ENCODE measurements at regions not wholly inside any gene's neighbourhood (a gene's known extent, or its start where the extent isn't known, plus 50 kb on each side); places are given as distances from the start of the nearest gene placed in this dataset.
"Not testable (repeated sequence)": the region's sequence is repeated elsewhere in the genome, so short reads cannot be mapped to it uniquely, and the experiment has no call there.

DNA sequence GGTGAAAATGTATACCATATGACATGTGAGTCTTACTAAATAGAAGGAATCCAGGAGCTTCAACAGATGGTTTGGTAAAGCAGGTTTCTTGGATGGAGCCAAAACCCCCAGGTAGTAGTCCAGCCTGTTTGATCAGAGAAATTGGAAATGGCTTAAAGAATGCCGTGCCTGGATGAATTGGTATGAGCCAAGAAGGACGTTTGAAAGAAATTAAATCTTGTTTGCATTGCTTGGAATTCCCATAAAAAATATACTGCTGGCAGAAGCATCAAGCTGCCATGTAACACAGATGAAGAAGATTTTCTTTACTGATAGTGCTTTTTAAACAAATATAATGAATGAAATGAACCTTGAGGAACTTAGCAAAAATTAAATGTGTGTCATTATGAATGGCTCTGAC is 176.3 kb downstream of the NPR3 start:
- no peak overlapping the region for H3K27ac ChIP-seq (ENCODE audit: low read depth in 1 of 3, low read length in 2 of 3)
- H3K27me3 ChIP-seq (ENCODE audit: control insufficient read depth in 3 of 3, insufficient read depth in 3 of 3, low read length in 3 of 3) = no peaks in the 10 kb centered on the region
- H3K9me3 ChIP-seq (ENCODE audit: control insufficient read depth in 2 of 2, insufficient read depth in 1 of 2, low read depth in 1 of 2, low read length in 1 of 2) = peaks cover 0 to 2% of the 10 kb centered on the region in 2 donors
- no peaks in the 10 kb centered on the region for H3K4me1 ChIP-seq (ENCODE audit: control insufficient read depth in 3 of 3, insufficient read depth in 2 of 3, low read depth in 1 of 3, low read length in 2 of 3)
- FAIRE-seq = no peak
- no peak for DNase-seq
- no peaks in the 10 kb centered on the region for H3K36me3 ChIP-seq (ENCODE audit: control insufficient read depth in 3 of 3, insufficient read depth in 2 of 3, low read depth in 1 of 3, low read length in 3 of 3)
- 45 to 57% (median 45%) methylated on average over 2 of the region's 2 CpGs for WGBS, 3 donors
- no peak overlapping the region for H3K4me3 ChIP-seq (ENCODE audit: low read depth in 1 of 3, low read length in 3 of 3)

DNA sequence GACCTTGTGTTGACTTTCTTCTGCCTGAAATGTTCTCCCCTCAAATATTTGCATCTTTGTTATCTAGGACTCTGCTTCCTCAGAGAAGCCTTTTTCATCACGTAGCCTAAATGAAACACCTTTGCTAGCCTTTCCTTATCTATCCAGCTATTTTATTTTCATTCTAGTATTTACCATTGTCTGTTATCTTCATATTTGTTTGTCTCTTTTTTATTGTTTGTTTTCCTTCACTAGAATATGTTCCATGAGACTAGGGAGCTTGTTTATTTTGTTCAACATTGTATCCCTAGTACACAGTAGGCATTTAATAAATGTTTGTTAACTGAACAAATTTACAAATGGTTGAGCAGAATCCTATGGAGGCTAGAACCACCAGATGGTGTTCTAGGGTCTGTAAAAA is 178.0 kb downstream of the NPR3 start:
- Histone ChIP-seq H3K9me3 (ENCODE audit: control insufficient read depth in 2 of 2, insufficient read depth in 1 of 2, low read depth in 1 of 2, low read length in 1 of 2) (peaks cover 0 to 2% of the 10 kb centered on the region in 2 donors), H3K27ac (ENCODE audit: low read depth in 1 of 3, low read length in 2 of 3) (no peak overlapping the region), H3K4me3 (ENCODE audit: low read depth in 1 of 3, low read length in 3 of 3) (no peak overlapping the region), H3K4me1 (ENCODE audit: control insufficient read depth in 3 of 3, insufficient read depth in 2 of 3, low read depth in 1 of 3, low read length in 2 of 3) (no peaks in the 10 kb centered on the region), H3K27me3 (ENCODE audit: control insufficient read depth in 3 of 3, insufficient read depth in 3 of 3, low read length in 3 of 3) (no peaks in the 10 kb centered on the region), H3K36me3 (ENCODE audit: control insufficient read depth in 3 of 3, insufficient read depth in 2 of 3, low read depth in 1 of 3, low read length in 3 of 3) (no peaks in the 10 kb centered on the region)
- 28 to 63% (median 33%) methylated on average over 1 of the region's 1 CpG for whole genome bisulfite sequencing, 3 donors
- no peak for FAIRE-seq
- DNase-seq = no peak

DNA sequence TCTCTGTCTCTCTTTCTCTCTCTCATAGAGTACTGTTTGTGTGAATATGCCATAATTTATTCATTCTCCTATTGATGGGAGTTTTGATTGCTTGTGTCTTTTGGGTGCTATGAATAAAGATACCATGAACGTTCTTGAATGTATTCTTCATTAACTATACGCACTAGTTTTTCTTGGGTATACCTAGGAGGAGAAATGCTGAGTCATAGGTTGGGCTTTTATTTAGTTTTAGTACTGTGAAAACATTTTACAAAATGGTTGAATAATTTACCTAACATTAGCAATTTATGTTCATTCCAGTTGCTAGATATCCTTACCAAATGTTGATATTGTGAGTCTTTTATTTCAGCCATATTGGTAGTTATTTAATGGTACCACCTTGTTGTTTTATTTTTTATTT is 192.5 kb downstream of the NPR3 start:
- H3K4me3 ChIP-seq (ENCODE audit: low read depth in 1 of 3, low read length in 3 of 3) = no peak overlapping the region
- H3K36me3 ChIP-seq (ENCODE audit: control insufficient read depth in 3 of 3, insufficient read depth in 2 of 3, low read depth in 1 of 3, low read length in 3 of 3) = no peaks in the 10 kb centered on the region
- H3K4me1 ChIP-seq (ENCODE audit: control insufficient read depth in 3 of 3, insufficient read depth in 2 of 3, low read depth in 1 of 3, low read length in 2 of 3) = no peaks in the 10 kb centered on the region
- H3K9me3 ChIP-seq (ENCODE audit: control insufficient read depth in 2 of 2, insufficient read depth in 1 of 2, low read depth in 1 of 2, low read length in 1 of 2) = peaks cover 0 to 11% of the 10 kb centered on the region in 2 donors
- no peak for FAIRE-seq
- WGBS, 3 donors = 35 to 67% (median 54%) methylated on average over 2 of the region's 2 CpGs
- DNase-seq = no peak
- H3K27me3 ChIP-seq (ENCODE audit: control insufficient read depth in 3 of 3, insufficient read depth in 3 of 3, low read length in 3 of 3) = no peaks in the 10 kb centered on the region
- no peak overlapping the region for H3K27ac ChIP-seq (ENCODE audit: low read depth in 1 of 3, low read length in 2 of 3)

DNA sequence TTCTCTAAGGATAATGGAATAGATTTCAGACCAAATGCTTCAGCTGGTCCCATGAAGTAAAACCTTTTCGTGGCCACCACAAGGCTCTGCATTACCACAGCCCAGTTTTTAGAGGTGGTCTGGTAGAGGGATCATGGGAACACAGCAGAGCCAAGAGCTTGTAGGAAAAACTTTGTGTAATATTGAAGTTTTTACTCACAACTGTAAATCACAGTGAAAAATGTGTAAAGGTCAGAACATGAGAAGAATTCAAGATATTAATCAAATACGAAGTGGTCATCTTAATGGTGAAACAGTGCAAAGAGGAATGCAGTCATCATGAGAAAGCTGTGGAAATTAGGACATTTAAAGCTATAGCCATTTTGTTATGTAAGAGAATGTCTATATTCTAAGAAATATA is 197.5 kb downstream of the NPR3 start:
- 66 to 78% (median 70%) methylated on average over 2 of the region's 2 CpGs for WGBS, 3 donors
- no peak for FAIRE-seq

DNA sequence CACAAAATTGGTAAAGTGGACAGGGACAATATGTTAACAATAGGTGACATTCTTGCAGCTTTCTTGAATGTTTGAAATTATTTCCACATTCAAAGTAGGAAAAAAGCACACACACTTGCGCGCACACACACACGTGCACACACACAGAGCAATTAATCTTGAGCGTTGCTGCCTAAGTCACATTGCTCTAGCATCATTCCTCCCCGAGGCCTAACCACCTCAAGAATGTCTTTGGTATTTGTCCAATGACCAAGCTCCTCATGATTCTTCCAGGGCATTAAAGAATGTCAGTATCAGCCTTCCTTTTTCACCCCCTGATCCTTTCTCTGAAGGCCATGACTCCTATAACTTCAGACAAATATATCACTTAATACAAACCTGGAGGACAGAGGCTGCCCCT is 198.1 kb downstream of the NPR3 start:
- H3K36me3 ChIP-seq (ENCODE audit: control insufficient read depth in 3 of 3, insufficient read depth in 2 of 3, low read depth in 1 of 3, low read length in 3 of 3) = no peaks in the 10 kb centered on the region
- WGBS, 3 donors = 74 to 82% (median 82%) methylated on average over 5 of the region's 5 CpGs
- H3K9me3 ChIP-seq (ENCODE audit: control insufficient read depth in 2 of 2, insufficient read depth in 1 of 2, low read depth in 1 of 2, low read length in 1 of 2) = peaks cover 0 to 7% of the 10 kb centered on the region in 2 donors
- no peak for DNase-seq
- no peak overlapping the region for H3K27ac ChIP-seq (ENCODE audit: low read depth in 1 of 3, low read length in 2 of 3)
- no peaks in the 10 kb centered on the region for H3K4me1 ChIP-seq (ENCODE audit: control insufficient read depth in 3 of 3, insufficient read depth in 2 of 3, low read depth in 1 of 3, low read length in 2 of 3)
- no peak overlapping the region for H3K4me3 ChIP-seq (ENCODE audit: low read depth in 1 of 3, low read length in 3 of 3)
- FAIRE-seq = no peak
- H3K27me3 ChIP-seq (ENCODE audit: control insufficient read depth in 3 of 3, insufficient read depth in 3 of 3, low read length in 3 of 3) = no peaks in the 10 kb centered on the region

More for the DNA sequence above, 197.5 kb downstream of the NPR3 start:
- Histone ChIP-seq H3K4me3 (ENCODE audit: low read depth in 1 of 3, low read length in 3 of 3) (no peak overlapping the region), H3K4me1 (ENCODE audit: control insufficient read depth in 3 of 3, insufficient read depth in 2 of 3, low read depth in 1 of 3, low read length in 2 of 3) (no peaks in the 10 kb centered on the region), H3K9me3 (ENCODE audit: control insufficient read depth in 2 of 2, insufficient read depth in 1 of 2, low read depth in 1 of 2, low read length in 1 of 2) (peaks cover 0 to 7% of the 10 kb centered on the region in 2 donors), H3K36me3 (ENCODE audit: control insufficient read depth in 3 of 3, insufficient read depth in 2 of 3, low read depth in 1 of 3, low read length in 3 of 3) (no peaks in the 10 kb centered on the region), H3K27ac (ENCODE audit: low read depth in 1 of 3, low read length in 2 of 3) (no peak overlapping the region), H3K27me3 (ENCODE audit: control insufficient read depth in 3 of 3, insufficient read depth in 3 of 3, low read length in 3 of 3) (no peaks in the 10 kb centered on the region)
- DNase-seq = no peak

DNA sequence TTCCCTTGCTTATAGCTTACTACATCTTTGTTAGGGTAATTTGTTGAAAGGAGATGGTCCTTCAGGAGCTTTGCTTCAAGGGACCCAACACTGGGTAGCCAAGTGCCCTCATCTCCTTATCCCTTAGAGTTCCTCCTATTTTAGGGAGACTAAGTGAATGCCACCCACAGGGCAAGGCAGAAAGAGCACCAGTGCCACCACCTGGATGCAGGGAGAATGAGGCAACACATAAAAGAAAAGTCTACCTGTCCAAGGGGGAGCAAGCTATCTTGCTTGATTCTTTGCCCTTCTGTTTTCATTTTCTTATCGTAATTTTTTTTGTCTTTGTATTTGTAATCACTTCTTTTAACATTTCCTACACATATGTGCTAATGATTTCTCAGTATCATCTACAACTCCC is 205.5 kb downstream of the NPR3 start:
- Histone ChIP-seq H3K4me3 (ENCODE audit: low read depth in 1 of 3, low read length in 3 of 3) (no peak overlapping the region), H3K36me3 (ENCODE audit: control insufficient read depth in 3 of 3, insufficient read depth in 2 of 3, low read depth in 1 of 3, low read length in 3 of 3) (no peaks in the 10 kb centered on the region)
- no peak for DNase-seq

DNA sequence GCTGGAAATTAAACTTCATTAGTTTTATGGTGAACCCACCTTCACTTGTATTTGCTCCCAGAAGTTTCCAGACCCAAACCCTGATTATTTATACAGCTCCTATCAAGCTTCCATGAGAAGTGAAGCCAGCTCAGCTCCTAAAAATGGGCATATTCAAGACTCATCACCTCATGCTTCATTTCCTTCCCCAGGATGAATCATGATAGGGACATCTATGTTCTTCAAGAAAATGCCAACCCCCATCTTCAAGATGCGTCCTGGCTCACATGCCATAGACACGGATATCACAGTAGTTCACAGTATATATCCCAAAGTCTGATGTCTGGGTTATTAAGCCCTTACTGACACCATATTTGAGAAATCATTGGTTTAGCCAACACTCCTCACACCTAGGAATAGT is 217.6 kb downstream of the NPR3 start:
- DNase-seq (no peak), FAIRE-seq (no peak)
- 90 to 97% (median 91%) methylated on average over 2 of the region's 2 CpGs for WGBS, 3 donors
- peaks cover 0 to 2% of the 10 kb centered on the region in 2 donors for H3K9me3 ChIP-seq (ENCODE audit: control insufficient read depth in 2 of 2, insufficient read depth in 1 of 2, low read depth in 1 of 2, low read length in 1 of 2)
- no peak overlapping the region for H3K4me3 ChIP-seq (ENCODE audit: low read depth in 1 of 3, low read length in 3 of 3)
- H3K27me3 ChIP-seq (ENCODE audit: control insufficient read depth in 3 of 3, insufficient read depth in 3 of 3, low read length in 3 of 3) = no peaks in the 10 kb centered on the region
- no peaks in the 10 kb centered on the region for H3K36me3 ChIP-seq (ENCODE audit: control insufficient read depth in 3 of 3, insufficient read depth in 2 of 3, low read depth in 1 of 3, low read length in 3 of 3)
- H3K27ac ChIP-seq (ENCODE audit: low read depth in 1 of 3, low read length in 2 of 3) = no peak overlapping the region
- no peaks in the 10 kb centered on the region for H3K4me1 ChIP-seq (ENCODE audit: control insufficient read depth in 3 of 3, insufficient read depth in 2 of 3, low read depth in 1 of 3, low read length in 2 of 3)

More for the DNA sequence above, 205.5 kb downstream of the NPR3 start:
- H3K9me3 ChIP-seq (ENCODE audit: control insufficient read depth in 2 of 2, insufficient read depth in 1 of 2, low read depth in 1 of 2, low read length in 1 of 2) = peaks cover 0 to 7% of the 10 kb centered on the region in 2 donors
- H3K27ac ChIP-seq (ENCODE audit: low read depth in 1 of 3, low read length in 2 of 3) = no peak overlapping the region
- FAIRE-seq = no peak
- no peaks in the 10 kb centered on the region for H3K27me3 ChIP-seq (ENCODE audit: control insufficient read depth in 3 of 3, insufficient read depth in 3 of 3, low read length in 3 of 3)
- H3K4me1 ChIP-seq (ENCODE audit: control insufficient read depth in 3 of 3, insufficient read depth in 2 of 3, low read depth in 1 of 3, low read length in 2 of 3) = no peaks in the 10 kb centered on the region
- WGBS, 3 donors = 57 to 72% (median 58%) methylated on average over 1 of the region's 1 CpG

DNA sequence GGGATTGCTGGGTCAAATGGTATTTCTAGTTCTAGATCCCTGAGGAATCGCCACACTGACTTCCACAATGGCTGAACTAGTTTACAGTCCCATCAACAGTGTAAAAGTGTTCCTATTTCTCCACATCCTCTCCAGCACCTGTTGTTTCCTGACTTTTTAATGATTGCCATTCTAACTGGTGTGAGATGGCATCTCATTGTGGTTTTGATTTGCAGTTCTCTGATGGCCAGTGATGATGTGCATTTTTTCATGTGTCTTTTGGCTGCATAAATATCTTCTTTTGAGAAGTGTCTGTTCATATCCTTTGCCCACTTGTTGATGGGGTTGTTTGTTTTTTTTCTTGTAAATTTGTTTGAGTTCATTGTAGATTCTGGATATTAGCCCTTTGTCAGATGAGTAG is 220.3 kb downstream of the NPR3 start:
- DNase-seq; H3K9me3 ChIP-seq (ENCODE audit: control insufficient read depth in 2 of 2, insufficient read depth in 1 of 2, low read depth in 1 of 2, low read length in 1 of 2); H3K4me1 ChIP-seq (ENCODE audit: control insufficient read depth in 3 of 3, insufficient read depth in 2 of 3, low read depth in 1 of 3, low read length in 2 of 3); H3K4me3 ChIP-seq (ENCODE audit: low read depth in 1 of 3, low read length in 3 of 3); H3K36me3 ChIP-seq (ENCODE audit: control insufficient read depth in 3 of 3, insufficient read depth in 2 of 3, low read depth in 1 of 3, low read length in 3 of 3); FAIRE-seq; H3K27me3 ChIP-seq (ENCODE audit: control insufficient read depth in 3 of 3, insufficient read depth in 3 of 3, low read length in 3 of 3); H3K27ac ChIP-seq (ENCODE audit: low read depth in 1 of 3, low read length in 2 of 3): not testable (repeated sequence)
- WGBS, 3 donors = 86% methylated on average over 1 of the region's 1 CpG; no CpG with 5 or more reads in 2 of the 3 donors

DNA sequence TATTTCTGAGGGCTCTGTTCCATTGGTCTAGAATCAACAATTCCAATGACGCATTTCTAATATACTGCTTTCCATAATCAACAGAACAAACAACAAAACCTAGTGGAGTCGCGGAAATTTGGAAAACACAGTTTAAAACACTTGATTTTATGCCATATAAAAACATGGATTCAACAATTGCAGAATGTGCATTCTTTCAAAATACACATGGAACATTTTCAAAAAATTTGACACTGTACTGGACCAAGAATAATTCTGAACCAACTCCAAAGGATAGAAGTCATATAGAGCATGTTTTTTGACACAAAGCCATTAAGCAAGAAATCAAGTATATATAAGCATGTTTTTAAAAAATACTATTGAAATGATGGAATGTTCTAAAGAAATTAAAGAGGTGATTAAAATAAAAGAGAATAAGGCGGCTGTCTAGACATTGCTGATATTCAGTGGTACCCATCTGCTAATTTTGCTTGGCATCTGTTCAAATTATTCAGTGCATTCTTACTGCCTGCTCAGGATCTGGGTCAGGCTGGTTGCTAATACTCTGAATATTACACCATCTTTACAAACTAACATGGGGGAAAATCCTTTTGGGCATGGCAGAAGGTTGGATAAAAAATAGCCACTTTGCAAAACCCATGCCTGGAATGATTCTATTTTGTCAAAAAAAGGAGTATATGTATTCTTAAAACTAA is 221.3 kb downstream of the NPR3 start:
- no peaks in the 10 kb centered on the region for H3K36me3 ChIP-seq (ENCODE audit: control insufficient read depth in 3 of 3, insufficient read depth in 2 of 3, low read depth in 1 of 3, low read length in 3 of 3)
- H3K4me3 ChIP-seq (ENCODE audit: low read depth in 1 of 3, low read length in 3 of 3) = no peak overlapping the region
- H3K27me3 ChIP-seq (ENCODE audit: control insufficient read depth in 3 of 3, insufficient read depth in 3 of 3, low read length in 3 of 3) = no peaks in the 10 kb centered on the region
- DNase-seq (no peak), FAIRE-seq (no peak)
- no peak overlapping the region for H3K27ac ChIP-seq (ENCODE audit: low read depth in 1 of 3, low read length in 2 of 3)
- H3K9me3 ChIP-seq (ENCODE audit: control insufficient read depth in 2 of 2, insufficient read depth in 1 of 2, low read depth in 1 of 2, low read length in 1 of 2) = peaks cover 0 to 2% of the 10 kb centered on the region in 2 donors
- WGBS, 3 donors = 62 to 66% (median 64%) methylated on average over 4 of the region's 4 CpGs
- no peaks in the 10 kb centered on the region for H3K4me1 ChIP-seq (ENCODE audit: control insufficient read depth in 3 of 3, insufficient read depth in 2 of 3, low read depth in 1 of 3, low read length in 2 of 3)

All from small intestine (tissue), 7 donors.